ENCODE measurements at regions not wholly inside any gene's neighbourhood (a gene's known extent, or its start where the extent isn't known, plus 50 kb on each side); places are given as distances from the start of the nearest gene placed in this dataset.

GRCh38 chr5:108655750-108656450 is 91.8 kb upstream of the FER start:
- TF ChIP-seq HDGF (IDR thresholded peaks at IDR 0.05; ENCODE audit: borderline replicate concordance) (no peak), FOXM1 (IDR thresholded peaks at IDR 0.05; ENCODE audit: borderline replicate concordance) (no peak), PKNOX1 (IDR thresholded peaks at IDR 0.05) (peak; percentile 19; the same call in 1 of the 2 replicates)

Data from HEK293T (cell line).